Hematopoietic multipotent progenitor cell treated with erythropoietin and hydrocortisone succinate and interleukin-3 and kit ligand, for 4 days (in vitro differentiated cells): ENCODE measurements at regions not wholly inside any gene's neighbourhood (a gene's known extent, or its start where the extent isn't known, plus 50 kb on each side); places are given as distances from the start of the nearest gene placed in this dataset.
"Not testable (repeated sequence)": the region's sequence is repeated elsewhere in the genome, so short reads cannot be mapped to it uniquely, and the experiment has no call there.

Source experiments
- DNase-seq: peaks from one replicate; pipeline ENCODE4 v3.0.0-alpha.2; 2015

DNA sequence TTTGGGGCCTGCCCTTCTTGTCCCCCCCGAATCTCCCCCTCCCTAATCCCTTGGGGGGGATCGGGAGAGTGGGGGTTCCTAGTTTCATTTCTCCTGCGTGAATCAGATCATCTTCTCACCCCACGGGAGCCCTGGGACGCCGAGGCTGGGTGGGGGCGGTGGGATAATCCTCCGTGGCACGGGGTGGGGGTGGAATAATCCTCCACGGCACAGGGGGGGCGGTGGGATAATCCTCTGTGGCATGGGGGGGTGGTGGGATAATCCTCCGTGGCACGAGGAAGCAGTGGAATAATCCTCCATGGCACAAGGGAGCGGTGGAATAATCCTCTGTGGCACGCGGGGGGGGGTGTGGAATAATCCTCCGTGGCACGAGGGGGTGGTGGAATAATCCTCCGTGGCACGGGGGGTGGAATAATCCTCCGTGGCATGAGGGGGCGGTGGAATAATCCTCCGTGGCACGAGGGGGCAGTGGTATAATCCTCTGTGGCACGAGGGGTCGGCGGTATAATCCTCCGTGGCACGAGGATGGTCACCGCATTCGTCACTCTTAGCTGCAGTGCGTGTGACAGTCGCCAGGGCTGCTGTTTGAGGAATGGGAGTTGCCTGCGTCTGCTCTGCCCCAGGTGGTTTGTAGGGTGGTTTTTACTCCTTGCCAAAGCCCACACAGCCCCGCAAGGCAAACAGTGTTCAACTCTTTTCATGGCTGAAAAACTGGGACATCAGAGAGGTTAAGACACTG, 156.9 kb downstream of the LAT start:
- no peak for DNase-seq

DNA sequence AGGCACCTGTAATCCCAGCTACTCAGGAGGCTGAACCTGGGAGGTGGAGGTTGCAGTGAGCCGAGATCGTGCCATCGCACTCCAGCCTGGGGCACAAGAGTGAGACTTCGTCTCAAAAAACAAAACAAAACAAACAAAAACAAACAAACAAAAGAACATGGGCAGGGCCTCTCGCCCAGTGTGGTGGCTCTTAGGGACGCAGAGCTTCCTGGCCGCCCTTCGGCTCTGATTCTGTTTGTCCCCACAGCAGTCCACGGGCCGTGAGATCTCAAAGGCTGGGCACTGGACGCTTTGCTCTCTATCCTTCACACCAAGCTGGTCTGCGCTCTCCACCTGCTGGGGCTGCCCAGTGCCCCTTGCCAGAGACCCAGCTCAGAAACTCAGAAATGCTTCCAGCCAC, 156.3 kb downstream of the LAT start:
- not testable (repeated sequence) for DNase-seq

DNA sequence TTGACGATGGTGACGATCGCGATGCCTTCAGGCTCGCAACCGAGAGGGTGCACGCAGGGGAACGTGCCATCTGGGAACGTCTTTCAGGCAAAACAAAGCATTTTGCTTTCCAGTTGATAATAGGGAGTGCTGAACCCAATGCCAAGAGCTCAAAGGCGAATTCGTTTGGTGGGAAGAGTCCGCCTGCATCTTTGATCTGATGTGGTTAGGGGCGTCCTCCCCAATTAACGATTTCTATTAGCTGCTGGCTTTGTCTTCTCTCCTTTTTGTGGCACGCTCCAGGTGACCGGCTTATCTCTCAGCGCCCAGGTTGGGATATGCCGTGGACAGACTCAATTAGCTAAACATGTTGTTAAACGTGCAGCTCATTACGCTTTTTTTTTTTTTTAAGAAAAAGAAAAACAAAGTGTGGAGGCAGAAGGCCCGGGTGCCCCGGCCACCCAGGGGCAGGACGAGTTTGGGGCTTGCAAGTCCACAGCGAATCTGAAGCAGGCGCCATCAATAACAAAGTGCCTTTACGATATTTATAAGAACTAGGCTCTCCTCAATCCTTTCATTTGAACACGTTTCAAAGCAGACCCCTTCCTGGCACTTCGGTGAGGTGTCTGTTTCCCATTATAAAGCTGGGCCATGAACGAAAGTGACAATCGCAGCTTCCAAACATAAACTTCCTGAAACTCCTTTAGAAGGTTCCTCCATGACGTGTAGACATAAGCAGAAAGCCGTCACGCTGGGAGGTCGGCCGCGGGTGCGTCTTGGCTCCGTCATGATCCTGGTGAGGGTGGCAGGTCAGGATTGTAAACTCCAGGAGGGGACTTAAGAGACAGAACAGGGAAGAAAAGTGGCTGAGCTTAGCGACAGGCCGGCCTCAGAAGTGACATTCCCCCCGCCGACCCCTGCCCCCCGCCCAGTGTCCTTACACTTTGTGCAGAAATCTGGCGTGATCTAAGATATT, 155.3 kb downstream of the LAT start:
- DNase-seq = not testable (repeated sequence)

DNA sequence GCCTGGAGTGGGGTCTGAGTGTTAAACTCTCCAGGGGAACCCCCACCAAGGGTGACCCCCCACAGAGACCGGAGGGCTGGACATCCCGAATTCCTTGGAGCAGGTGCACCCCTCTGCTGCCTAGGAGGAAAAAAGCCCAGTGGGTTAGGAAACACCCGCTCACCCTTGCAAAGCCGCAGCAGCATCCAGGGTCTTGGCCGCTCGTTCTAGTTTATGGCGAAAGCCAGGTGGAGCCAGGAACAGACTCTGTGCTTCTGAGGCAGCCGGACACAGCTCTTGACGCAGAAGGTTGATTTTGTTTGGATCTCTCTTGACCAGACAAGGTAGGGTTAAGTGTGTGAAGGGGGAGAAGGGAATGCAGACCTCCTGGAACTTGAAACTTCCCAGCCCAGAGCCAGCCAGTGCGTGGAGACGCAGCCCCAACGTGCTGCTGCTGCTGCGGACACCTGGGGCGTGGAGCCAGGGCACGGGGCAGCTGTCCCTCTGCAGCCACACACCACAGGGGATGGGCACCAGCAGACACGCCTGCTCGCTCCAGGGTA, 154.5 kb downstream of the LAT start:
- no peak for DNase-seq

DNA sequence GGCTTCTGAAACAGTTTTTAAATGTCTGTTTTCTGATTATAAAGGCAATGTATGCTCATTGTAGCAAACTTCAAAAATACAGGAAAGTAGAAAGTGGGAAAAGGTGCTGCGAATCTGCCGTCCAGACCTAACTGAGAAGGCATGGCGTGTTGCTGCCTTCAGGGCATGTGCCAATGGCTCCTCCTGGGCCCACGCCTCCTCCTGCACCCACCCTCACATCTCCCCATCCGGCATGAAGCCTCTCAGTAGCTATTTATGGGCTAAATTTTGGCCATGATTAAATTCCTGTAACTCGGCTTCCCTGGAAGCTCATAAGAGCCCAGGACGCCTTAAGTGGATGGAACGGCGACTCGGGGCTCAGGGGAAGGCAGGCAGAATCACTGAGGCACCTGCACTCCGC, 153.8 kb downstream of the LAT start:
- not testable (repeated sequence) for DNase-seq

DNA sequence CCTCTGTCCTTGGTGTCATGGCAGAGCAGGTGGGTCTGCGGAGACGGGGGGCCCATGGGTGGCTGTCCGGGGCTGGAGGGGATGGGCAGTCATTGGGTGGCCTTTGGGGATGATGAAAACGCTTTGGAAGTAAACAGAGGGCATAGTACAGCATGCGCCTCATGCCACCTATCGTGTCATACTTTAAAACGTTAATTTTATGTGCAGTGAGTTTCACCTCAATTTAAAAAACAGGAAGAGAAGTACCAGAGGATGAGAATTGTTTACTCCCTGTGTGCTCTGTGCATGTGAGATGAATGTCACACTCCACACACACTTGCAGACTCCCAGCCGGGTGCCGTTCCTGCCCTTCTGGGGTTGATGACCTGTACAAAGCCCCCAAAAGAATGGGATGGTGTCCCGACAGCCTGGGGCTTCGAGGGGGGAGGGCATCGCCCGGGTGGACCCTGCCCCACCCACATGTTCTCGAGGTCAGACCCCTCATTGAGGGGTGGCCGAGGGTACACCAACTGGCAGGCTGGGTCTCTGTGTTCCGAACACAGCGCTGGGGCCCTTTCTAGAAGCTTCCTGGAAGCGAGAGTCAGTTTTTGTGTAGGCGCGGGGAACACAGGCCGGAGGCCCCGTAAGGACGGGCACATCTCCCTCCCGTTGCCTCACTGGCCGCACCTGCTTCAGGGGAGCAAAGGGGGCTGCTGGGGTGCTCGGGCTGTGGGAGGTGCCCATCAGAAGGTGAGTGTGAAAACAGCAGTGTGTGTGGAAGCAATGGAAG, 153.2 kb downstream of the LAT start:
- not testable (repeated sequence) for DNase-seq

DNA sequence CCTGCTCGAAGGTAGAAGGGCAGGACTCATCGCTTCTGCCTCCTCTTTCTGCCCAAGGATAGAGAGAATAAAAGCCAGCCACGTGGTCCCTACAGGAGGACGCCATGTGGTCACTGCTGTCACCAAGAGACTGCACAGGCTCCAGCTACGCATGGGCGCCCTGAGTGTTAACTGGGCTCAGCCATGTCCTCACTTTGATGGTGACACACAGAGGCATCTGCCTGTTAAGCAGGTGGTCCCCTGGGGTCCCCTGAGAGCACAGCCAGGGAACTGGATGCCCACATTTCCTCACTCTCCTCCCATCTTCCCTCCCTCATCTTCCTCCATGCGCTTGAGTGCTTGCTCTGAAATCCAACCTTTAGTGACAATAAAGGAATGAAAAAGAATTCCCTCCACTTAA, 152.6 kb downstream of the LAT start:
- DNase-seq = not testable (repeated sequence)

DNA sequence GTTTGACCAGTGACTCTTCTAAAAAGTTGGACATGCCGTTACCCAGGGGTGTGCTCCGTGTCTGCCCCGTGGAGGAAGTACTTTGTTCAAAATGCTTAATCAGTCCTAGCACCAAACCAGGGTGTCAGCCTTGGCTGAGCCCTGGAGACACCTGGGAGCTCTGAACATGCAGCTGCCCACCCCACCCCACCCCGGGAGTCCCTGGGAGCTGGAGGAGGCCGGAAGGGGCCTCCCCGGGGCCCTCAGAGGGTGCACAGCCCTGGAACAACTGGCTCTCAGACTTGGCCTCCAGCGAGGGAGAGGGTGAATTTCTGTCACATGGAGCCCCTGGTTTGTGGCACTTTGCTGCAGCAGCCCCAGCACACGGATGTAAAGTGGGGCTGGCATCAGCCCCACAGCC, 152.1 kb downstream of the LAT start:
- DNase-seq = not testable (repeated sequence)

DNA sequence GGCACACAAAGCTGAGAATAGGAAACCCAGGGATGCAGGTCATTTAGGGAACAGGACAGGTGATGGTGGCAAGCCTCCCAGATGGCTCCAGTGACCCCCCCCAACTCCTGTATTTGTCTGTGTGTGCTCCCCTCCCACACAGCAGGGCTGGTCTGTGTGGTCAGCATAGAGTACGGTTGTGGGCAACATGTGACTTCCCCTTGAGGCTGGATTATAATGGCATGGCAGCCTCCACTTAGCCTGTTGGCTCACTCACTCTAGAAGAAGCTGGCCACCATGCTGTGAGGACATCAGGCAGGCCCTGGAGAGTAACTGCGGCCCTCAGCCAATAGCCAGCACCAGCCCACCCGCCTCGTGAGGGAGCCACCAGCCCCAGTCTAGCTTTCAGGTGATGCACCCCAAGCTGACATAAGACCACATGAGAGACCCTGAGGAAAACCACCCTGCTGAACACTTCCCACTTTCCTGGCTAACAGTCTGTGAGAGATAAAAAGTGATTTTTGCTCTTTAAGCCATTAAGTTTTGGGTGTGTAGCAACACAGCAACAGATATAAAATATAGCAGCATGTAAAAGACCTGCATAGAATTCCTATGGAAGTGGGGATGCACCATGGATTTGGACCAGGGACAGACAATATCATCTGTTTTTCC, 151.3 kb downstream of the LAT start:
- DNase-seq = peak; percentile 21

DNA sequence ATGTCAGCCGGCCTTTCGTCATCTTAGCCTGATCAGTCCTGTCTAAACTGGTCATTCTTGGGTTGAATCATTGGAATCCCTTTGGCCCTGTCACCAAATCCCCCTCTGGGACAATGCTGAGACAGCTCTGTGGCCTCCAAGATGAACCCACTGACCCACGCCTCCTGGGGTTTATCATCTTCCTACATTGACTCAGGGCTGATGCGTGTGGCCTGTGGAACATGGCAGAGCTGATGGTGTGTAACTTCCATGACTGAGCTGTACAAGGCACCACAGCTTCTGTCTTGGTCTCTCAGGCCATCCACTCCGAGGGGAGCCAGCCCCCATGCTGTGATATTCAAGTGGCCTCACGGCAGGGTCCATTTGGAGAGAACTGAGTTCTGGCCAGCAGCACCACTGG, 150.2 kb downstream of the LAT start:
- DNase-seq = not testable (repeated sequence)

DNA sequence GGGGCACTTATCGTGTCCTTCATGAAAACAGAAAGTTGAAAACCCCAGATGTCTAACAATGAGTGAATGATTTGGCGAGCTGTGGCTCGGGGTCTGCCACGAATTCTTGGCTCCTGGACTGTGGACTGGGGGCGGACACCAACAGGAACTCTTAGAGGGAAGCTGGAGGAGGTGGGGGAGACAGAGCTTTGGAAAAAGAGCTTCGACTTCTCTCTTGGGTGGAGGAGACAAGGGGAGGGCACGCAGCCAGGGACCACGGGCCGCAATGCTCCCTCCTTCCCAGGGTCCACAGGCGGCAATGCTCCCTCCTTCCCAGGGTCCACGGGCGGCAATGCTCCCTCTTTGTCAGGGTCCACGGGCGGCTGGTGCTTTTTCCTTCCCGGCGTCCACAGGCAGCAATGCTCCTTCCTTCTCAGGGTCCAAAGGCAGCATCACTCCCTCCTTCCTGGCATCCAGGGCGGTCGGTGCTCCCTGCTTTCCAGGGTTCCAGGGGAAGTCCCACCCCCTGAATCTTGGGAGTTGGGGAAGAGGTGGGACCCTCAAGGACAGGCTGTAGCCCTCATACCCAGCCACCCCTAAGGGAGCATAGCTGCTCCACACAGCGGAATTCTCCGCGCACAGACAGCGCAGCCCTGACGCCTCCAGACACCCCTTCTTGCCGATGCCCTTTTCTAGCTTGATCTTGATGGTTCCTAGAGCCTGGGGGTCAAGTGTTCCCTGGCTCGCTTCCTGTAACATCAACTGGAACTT, 149.0 kb downstream of the LAT start:
- not testable (repeated sequence) for DNase-seq

DNA sequence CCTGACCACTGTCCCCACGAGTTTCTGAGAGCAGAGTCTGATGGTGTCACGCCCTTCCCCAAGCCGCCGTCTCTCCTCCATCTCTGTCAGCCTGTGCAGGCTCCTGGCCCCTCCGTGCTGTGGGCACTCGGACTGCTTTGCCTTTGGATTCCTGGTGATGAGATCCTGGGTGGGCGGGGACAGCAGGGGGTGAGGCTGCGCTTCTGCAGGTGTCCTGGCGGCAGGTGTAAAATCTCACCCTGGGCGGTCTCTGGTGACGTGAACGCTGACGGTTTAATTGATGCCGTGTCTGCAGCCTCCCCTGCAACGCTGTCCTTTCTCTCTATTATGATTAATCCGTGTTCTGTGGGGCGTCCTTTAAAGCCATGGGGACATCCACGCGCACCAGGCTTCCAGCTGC, 148.0 kb downstream of the LAT start:
- not testable (repeated sequence) for DNase-seq

DNA sequence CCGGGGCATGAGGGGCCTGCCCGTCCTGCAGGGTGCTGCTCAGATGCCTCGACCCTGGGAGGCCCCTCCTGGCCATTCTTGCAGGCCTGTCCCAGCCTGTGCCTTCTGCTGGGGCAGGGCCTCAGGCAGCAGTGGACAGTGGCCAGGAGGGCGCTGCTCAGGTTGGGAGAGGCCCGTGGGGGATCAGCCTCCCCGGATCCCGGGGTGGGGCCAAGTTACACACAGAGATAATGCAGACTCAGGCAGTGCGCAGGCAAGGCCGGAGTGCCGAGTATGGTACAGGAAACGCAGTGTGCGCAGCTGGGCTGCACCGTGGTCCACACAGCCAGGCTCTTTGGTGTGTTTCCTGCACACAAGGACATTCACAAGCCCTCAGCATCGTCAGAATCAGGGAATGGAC, 147.6 kb downstream of the LAT start:
- not testable (repeated sequence) for DNase-seq

DNA sequence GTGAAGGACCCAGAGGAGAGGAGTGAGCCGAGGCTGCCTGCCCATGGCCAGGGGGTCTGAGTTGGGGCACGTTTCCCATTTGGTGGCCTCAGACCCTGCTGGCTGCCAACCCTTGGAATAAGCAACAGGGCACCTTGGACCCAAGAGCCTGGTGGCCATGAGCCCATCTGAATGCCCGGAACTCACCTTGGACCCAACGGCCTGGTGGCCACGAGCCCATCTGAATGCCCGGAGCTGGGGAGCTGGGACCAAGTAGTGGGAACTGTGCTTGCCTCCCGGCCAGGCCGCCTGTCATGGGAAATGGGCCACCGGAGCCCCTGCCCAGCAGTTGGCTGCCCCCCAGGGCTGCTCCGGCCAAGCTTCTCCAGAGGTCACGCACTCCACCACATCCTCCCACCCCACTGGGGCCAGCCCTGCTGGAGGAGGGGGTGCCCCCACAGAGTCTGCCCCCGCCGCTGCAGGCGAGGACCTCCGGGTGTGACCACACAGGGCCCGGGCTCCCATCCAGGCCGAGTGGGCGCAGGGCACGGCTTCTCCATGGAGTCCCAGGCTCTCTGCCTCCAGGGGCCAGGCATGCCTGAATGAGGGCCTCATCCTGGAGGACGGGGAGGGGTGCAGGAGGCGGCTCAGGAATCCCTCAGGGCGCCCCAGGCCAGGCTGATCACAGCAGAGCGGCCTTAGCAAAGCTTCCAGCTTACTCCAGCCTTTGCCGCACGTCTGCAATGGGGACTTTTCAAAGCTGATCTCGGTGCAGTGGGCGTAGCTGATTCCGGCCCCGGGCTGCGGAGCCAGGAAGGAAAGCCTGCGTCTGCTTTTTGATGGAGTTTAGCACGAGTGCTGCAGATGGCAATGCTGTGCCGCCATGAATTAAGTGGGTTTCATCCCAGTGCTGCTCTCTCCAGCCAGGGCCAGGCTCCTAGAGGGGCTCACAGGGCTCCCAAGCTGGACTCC, 146.3 kb downstream of the LAT start:
- DNase-seq = not testable (repeated sequence)

DNA sequence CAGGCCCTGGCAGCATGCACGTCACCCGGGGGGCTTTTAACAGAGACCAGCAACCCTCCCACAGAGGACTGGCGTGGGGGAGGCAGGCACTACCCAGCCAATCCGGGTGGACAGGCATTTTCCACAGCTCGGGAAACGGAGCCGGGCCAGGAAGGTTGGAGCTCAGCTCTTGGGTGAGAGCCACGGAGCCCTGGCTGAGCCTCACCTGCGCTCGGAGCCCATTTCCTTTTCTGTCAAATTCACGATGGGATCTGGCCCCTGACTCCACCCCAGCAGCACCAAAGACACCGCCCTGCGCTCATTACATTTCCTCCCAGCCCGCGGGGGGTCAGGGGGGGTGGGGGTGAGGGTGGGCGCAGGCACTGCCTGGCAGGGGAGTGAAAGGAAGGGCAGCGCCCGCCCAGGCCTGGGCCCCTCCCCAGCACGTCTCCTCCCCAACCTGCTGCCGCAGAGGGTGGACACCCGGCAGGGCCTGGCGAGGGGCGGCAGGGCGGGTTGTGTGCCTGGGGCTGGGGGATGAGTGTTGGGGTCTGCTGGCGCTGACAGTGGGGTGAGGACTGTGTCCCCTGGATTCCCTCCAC, 145.4 kb downstream of the LAT start:
- not testable (repeated sequence) for DNase-seq

DNA sequence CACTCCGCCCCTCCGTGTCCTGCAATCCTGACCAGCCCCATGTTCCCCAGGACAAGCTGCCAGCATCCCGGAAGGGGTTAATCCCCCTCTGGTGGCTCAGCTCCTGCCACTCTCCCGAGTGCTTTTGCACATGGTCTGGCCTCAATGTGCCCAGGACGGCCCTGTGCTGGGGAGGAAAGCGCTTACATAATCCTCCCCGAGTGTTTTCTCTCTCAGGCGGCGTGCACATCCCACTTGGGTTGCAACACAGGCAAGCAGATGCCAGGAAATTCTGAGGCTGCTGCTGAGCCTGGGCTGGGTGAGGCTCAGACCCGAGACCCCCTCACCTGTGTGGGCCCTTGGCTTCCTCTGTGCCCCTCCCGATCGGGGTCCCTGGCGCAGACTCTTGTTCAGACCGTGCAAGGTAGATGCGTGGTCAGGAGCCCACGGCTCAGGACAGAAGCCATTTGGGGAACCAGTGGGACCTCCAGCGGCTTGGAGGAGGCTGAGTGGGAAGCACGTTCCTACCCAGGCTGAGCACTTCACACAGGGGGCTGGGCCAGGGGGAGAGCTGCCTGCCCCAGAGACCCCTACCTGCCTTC, 144.7 kb downstream of the LAT start:
- peak; percentile 14 for DNase-seq

DNA sequence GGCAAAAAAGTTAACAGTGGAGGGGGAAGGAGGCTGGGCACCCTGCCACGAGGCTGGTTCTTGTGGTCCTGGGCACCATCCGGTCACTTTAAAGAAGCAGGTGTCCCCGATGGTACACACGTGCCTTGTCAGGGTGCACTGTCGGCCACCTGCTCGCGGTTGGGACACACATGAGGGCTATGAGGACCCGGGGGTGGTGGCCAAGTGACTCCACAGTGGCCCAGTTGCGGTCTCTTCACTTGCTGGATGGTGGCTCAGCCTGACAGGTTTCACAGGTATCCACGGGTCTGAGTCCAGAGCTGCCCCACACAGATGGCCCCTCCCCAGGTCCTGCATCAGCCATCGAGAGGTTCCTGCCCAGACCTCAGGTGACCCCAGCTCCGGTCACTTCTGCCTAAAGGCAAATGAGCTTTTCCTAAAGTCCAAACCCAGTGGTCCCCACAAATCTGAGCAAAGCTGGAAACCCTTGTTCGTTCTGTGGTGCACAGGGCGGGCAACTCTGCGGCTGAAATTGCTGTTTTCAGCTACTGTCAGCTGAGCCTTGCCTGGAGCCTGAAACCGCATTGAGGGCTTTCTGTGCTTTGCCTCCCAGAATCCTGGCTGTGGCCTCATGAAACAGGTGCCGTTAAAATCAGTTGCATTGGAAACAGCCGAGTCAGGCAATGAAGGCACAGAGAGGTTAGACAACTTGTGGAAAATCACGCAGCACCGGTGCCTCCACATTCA, 144.0 kb downstream of the LAT start:
- not testable (repeated sequence) for DNase-seq

DNA sequence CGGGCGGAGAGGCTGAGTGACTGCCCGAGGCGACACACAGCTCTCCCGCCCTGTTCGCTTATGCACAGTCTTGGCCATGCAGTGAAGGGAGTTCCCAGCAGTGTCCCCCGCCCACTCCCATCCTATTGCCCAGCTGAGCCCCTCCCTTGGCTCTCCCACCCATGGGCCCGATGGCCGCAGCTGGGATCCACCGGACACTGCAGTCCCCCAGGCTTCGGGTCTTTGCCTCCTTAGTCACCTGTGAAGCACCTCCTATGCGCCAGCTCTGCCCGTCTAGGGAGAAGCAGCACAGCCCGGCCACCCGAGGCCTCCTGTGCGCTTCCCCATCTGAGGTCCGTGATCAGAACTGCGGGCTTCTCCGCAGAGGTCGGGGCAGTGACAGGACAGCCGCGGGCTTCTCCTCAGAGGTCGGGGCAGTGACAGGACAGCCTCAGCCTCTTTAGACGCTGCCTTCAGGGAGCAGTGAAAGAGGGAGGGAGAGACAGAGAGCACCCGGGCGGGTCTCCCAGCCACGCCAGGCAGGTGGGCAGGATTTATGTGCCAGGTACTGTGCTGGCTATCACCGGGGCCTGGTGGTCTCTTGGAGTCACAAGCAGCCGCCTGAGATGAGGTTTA, 143.1 kb downstream of the LAT start:
- DNase-seq = not testable (repeated sequence)
